ENCODE measurements at regions not wholly inside any gene's neighbourhood (a gene's known extent, or its start where the extent isn't known, plus 50 kb on each side); places are given as distances from the start of the nearest gene placed in this dataset.

DNA sequence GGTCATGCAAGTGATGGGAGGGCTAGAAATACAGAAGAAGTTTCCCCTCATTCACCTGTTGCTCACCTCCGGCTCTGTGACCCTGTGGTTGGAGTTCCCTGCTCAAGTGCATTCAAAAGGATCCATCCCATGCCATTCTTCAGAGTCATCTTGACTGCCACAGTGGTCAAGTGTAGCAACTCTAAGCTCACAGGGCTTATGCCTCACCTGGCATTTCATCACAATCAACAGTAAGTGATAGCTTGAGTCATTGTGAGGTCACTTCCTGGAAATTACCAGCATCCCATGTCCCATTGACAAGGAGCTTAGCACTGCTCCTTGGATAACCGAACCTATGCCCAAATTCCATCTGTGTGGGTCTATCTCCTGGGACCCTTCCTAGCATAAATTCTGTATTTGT, 55.6 kb downstream of the OR4C45 start:
- TF ChIP-seq, protein P1, sequence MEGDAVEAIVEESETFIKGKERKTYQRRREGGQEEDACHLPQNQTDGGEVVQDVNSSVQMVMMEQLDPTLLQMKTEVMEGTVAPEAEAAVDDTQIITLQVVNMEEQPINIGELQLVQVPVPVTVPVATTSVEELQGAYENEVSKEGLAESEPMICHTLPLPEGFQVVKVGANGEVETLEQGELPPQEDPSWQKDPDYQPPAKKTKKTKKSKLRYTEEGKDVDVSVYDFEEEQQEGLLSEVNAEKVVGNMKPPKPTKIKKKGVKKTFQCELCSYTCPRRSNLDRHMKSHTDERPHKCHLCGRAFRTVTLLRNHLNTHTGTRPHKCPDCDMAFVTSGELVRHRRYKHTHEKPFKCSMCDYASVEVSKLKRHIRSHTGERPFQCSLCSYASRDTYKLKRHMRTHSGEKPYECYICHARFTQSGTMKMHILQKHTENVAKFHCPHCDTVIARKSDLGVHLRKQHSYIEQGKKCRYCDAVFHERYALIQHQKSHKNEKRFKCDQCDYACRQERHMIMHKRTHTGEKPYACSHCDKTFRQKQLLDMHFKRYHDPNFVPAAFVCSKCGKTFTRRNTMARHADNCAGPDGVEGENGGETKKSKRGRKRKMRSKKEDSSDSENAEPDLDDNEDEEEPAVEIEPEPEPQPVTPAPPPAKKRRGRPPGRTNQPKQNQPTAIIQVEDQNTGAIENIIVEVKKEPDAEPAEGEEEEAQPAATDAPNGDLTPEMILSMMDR (IDR thresholded peaks at IDR 0.05) = no peak
- no peak for TF ChIP-seq POLR2A (IDR thresholded peaks at IDR 0.05)

Measured in esophagus squamous epithelium (tissue), 4 donors.